Body of pancreas (tissue), 4 donors: ENCODE measurements at regions not wholly inside any gene's neighbourhood (a gene's known extent, or its start where the extent isn't known, plus 50 kb on each side); places are given as distances from the start of the nearest gene placed in this dataset.

Experiments
- CTCF ChIP-seq, 7 experiments: fragments of 450-650 bp in 4 of 7; fragments of 200-600 bp in 3 of 7; sonication (generic) in 3 of 7; IDR thresholded peaks; one replicate each; pipeline ENCODE4 v1.5.1; 2016 to 2019; ENCODE audit warnings: antibody characterized with exemption in 7 of 7
- POLR2A ChIP-seq, 3 donors: fragments of 450-650 bp; IDR thresholded peaks; one replicate each; pipeline ENCODE4 v1.6.1; 2016; ENCODE audit warnings: antibody characterized with exemption in 3 of 3, mild to moderate bottlenecking in 2 of 3

DNA sequence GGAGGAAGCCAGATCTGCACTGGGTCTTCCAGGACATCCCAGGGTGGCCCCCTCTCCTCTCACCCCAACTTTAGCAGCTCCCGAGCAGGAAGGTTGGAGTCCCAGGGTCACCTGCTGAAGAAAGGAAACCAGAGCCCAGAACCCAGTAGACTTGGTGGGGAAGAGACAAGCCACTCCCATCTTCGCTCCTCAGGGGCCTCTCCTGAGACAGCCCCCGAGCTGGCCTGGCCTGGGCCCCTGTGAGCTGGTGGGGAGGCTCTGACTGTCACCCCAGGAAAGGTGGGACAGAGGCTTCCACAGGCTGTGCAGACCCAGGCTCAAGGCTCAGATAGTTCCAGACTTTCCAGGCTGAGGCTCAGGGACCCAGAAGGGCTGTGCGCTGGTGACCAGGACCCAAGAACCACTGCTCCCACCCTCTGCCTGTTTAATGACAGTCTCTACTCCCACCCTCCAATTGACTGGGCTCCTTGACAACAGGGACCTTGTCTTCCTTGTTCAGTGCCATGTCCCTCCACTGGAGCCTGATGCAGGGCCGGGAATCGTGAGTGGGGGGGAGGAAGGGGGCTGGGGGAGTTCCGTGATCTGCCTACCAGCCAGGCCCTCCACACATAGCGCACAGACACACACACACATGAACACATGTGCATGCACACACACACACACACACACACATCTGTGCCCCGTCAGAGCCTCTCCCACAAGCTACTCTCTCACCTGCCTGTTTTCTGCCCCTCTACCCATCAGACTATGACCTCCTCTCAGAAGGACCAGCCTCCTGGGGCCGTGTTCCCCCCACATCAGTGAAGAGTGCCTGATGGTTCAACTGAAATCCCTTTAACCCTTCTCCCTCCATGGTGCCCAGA lies 401.2 kb downstream of the MATN1 start:
- TF ChIP-seq POLR2A (IDR thresholded peaks at IDR 0.05), result no peak
- no peak for TF ChIP-seq CTCF (IDR thresholded peaks at IDR 0.05)
